K562 (cell line): ENCODE measurements at regions not wholly inside any gene's neighbourhood (a gene's known extent, or its start where the extent isn't known, plus 50 kb on each side); places are given as distances from the start of the nearest gene placed in this dataset.

ENCODE experiments used
- ATAC-seq: fragments of 200-7000 bp; cut with Tn5 transposase; 3 replicates; pipeline ENCODE4 v1.9.1; 2020; ENCODE audit warnings: moderate library complexity
- BruUV-seq: library from RNA; stranded (reverse); fragments of 400-500 nt; replicated peaks from 2 replicates; lab custom pipeline; 2021; lab: Mats Ljungman, UMichigan
- CTCF ChIA-PET: fragments of 300-600 bp; formaldehyde crosslinking; extraction: SDS; loops from one replicate; lab custom pipeline; 2021; ENCODE audit warnings: low intra/inter-chr PET ratio; lab: Yijun Ruan, JAX
- POLR2A ChIA-PET: fragments of 300-600, 350-650 bp; sonication (Branson Sonifier 250); formaldehyde crosslinking; extraction: SDS; loops from one replicate; lab custom pipeline; 2021; ENCODE audit warnings: antibody characterized with exemption, inconsistent platforms; lab: Yijun Ruan, JAX
- DNase-seq, 4 experiments: peaks; one replicate each; pipeline versions ENCODE4 v3.0.0 to v3.0.0-alpha.2; 2011 to 2018; ENCODE audit warnings: low spot score in 3 of 4, mixed read lengths in 3 of 4; ENCODE audit errors: extremely low read depth in 1 of 4
- FAIRE-seq: peaks from 2 replicates; lab custom pipeline; 2011; peaks lifted over from hg19 to GRCh38; lab: Jason Lieb, UNC
- H2AFZ ChIP-seq: 2 replicates; pipeline ENCODE4 v1.6.0; 2011; ENCODE audit warnings: low read depth, low read length, control low read depth, inconsistent platforms
- H3K27ac ChIP-seq: fragments of 200-600 bp; 3 replicates; pipeline ENCODE4 v1.8.0; 2011; ENCODE audit warnings: low read depth, mild to moderate bottlenecking, control low read depth, inconsistent platforms, low read length, moderate library complexity, mixed read lengths; ENCODE audit errors: extremely low read depth
- H3K27me3 ChIP-seq, 2 experiments: fragments of 300-600 bp in 1 of 2; 2 replicates in 1 of 2; 3 replicates in 1 of 2; pipeline versions ENCODE4 v1.6.0 to v1.8.0; 2011; ENCODE audit warnings: inconsistent platforms in 2 of 2, low read length in 2 of 2, mild to moderate bottlenecking in 1 of 2, mixed read lengths in 1 of 2, moderate library complexity in 1 of 2; ENCODE audit not compliant: control insufficient read depth in 2 of 2, insufficient read depth in 2 of 2
- H3K36me3 ChIP-seq: fragments of 300-600 bp; 3 replicates; pipeline ENCODE4 v1.8.0; 2011; ENCODE audit warnings: mild to moderate bottlenecking, low read length, inconsistent platforms; ENCODE audit not compliant: control insufficient read depth, insufficient read depth
- H3K4me1 ChIP-seq, 2 experiments: fragments of 200-600 bp in 1 of 2; replicated peaks in 1 of 2; 2 replicates in 1 of 2; 3 replicates in 1 of 2; pipeline versions ENCODE4 v1.5.1 to v1.8.0; 2011; ENCODE audit warnings: inconsistent platforms in 2 of 2, low read length in 2 of 2, mild to moderate bottlenecking in 1 of 2, mixed read lengths in 1 of 2, moderate library complexity in 1 of 2; ENCODE audit not compliant: control insufficient read depth in 2 of 2, insufficient read depth in 2 of 2
- H3K4me2 ChIP-seq: 2 replicates; pipeline ENCODE4 v1.6.1; 2011; ENCODE audit warnings: low read length, control low read depth, inconsistent platforms, mixed read lengths; ENCODE audit not compliant: insufficient read depth
- H3K4me3 ChIP-seq: fragments of 200-600 bp; sonication (generic), shearing (Covaris generic); 2 replicates; pipeline ENCODE4 v1.5.1; 2016; ENCODE audit warnings: control low read depth, inconsistent platforms
- H3K79me2 ChIP-seq: fragments of 200-600 bp; 3 replicates; pipeline ENCODE4 v1.8.0; 2011; ENCODE audit warnings: low read length, inconsistent platforms; ENCODE audit not compliant: control insufficient read depth, insufficient read depth
- H3K9ac ChIP-seq, 2 experiments: 2 replicates each; pipeline versions ENCODE4 v1.6.0 to v1.6.1; 2011; ENCODE audit warnings: low read depth in 2 of 2, low read length in 2 of 2, control low read depth in 1 of 2, inconsistent platforms in 1 of 2, mild to moderate bottlenecking in 1 of 2, mixed read lengths in 1 of 2; ENCODE audit not compliant: insufficient read depth in 1 of 2
- H3K9me1 ChIP-seq: one replicate; pipeline ENCODE4 v1.6.0; 2011; ENCODE audit warnings: inconsistent platforms, mild to moderate bottlenecking, low read length, moderate library complexity; ENCODE audit not compliant: control insufficient read depth, insufficient read depth
- H3K9me3 ChIP-seq: replicated peaks from 2 replicates; pipeline ENCODE4 v1.5.1; 2011; ENCODE audit warnings: low read depth, low read length, inconsistent platforms; ENCODE audit not compliant: control insufficient read depth, insufficient read depth
- H4K20me1 ChIP-seq: replicated peaks from 2 replicates; pipeline ENCODE4 v1.6.1; 2011; ENCODE audit warnings: low read length, inconsistent platforms, mixed read lengths; ENCODE audit not compliant: control insufficient read depth, insufficient read depth
- CHD1 ChIP-seq: fragments of 200-600 bp; sonication (generic); IDR thresholded peaks from one replicate; pipeline ENCODE4 v1.6.1; 2012; ENCODE audit warnings: mild to moderate bottlenecking, moderate library complexity, low read length, inconsistent platforms
- EP300 ChIP-seq: IDR thresholded peaks from 2 replicates; pipeline ENCODE4 v1.6.1; 2012; ENCODE audit warnings: low read length, improper control_type of control experiment
- ESRRA ChIP-seq: fragments of 450-650 bp; IDR thresholded peaks from 2 replicates; pipeline ENCODE4 v1.6.1; 2014; ENCODE audit warnings: low read depth, mild to moderate bottlenecking, moderate library complexity, borderline replicate concordance
- FOSL1 ChIP-seq: fragments of 200-800 bp; sonication (Bioruptor generic); conservative IDR thresholded peaks from 2 replicates; pipeline ENCODE4 v1.6.1; 2016; ENCODE audit warnings: missing genetic modification characterization, missing compliant biosample characterization
- HDGF ChIP-seq: fragments of 450-650 bp; IDR thresholded peaks from 2 replicates; pipeline ENCODE4 v1.6.1; 2016
- SOX6 ChIP-seq: fragments of 450-650 bp; IDR thresholded peaks from 2 replicates; pipeline ENCODE4 v1.6.1; 2014; ENCODE audit warnings: mild to moderate bottlenecking
- STAT5B ChIP-seq: fragments of 250-450 bp; sonication (Bioruptor Pico); IDR thresholded peaks from 2 replicates; pipeline ENCODE4 v1.8.0; 2021; ENCODE audit warnings: mild to moderate bottlenecking, inconsistent platforms
- ZNF311 ChIP-seq: fragments of 250-450 bp; sonication (Bioruptor Pico); IDR thresholded peaks from 2 replicates; pipeline ENCODE4 v1.4.0; 2020; ENCODE audit warnings: mild to moderate bottlenecking, moderate library complexity
- WGBS: fragments of 100-300 bp; shearing (Covaris generic); methylation state at CpG from one replicate; pipeline ENCODE4 v1.1.6; 2016; ENCODE audit warnings: low coverage, mixed read lengths; ENCODE audit not compliant: insufficient coverage; ENCODE audit errors: missing lambda C conversion rate; 5-methylcytosine and 5-hydroxymethylcytosine counted together
- in situ Hi-C: fragments of 300-500 bp; cut with MboI; formaldehyde crosslinking; loops from 4 replicates; pipeline ENCODE4 v1.15.0; 2018; ENCODE audit warnings: inconsistent platforms, mixed read lengths
- intact Hi-C: fragments of 100-400 bp; cut with micrococcal nuclease; formaldehyde crosslinking; loops from 2 replicates; pipeline ENCODE4 v1.14.2; 2022

GRCh38 chr13:53105477-53105876 lies 76.9 kb downstream of the OLFM4 start:
- 0% methylated on average over 3 of the region's 3 CpGs for WGBS
- intact Hi-C loops: no loop called here
- FAIRE-seq (no peak), ATAC-seq (no peak), DNase-seq (no peak)
- no TSS peak for BruUV-seq
- no peak overlapping the region for H3K4me3 ChIP-seq
- H3K4me1 ChIP-seq: no peaks in the 10 kb centered on the region
- H3K9me3 ChIP-seq: no peaks in the 10 kb centered on the region
- no peaks in the 10 kb centered on the region for H3K79me2 ChIP-seq
- no peak overlapping the region for H2AFZ ChIP-seq
- in situ Hi-C loops: no loop called here
- H3K9ac ChIP-seq: no peak overlapping the region
- ChIA-PET POLR2A (no interaction called here), CTCF (no interaction called here)
- no peaks in the 10 kb centered on the region for H4K20me1 ChIP-seq
- H3K36me3 ChIP-seq: no peaks in the 10 kb centered on the region
- H3K27ac ChIP-seq: no peak overlapping the region
- H3K9me1 ChIP-seq: no peaks in the 10 kb centered on the region
- no peaks in the 10 kb centered on the region for H3K27me3 ChIP-seq
- H3K4me2 ChIP-seq: no peak overlapping the region
- TF ChIP-seq ZNF311 (CRISPR knock-in tag): no peak
- TF ChIP-seq EP300: no peak
- TF ChIP-seq STAT5B (CRISPR knock-in tag): no peak
- no peak for TF ChIP-seq SOX6
- TF ChIP-seq HDGF: no peak

GRCh38 chr13:53105890-53106289 lies 77.3 kb downstream of the OLFM4 start:
- BruUV-seq: no TSS peak
- Histone ChIP-seq H2AFZ (no peak overlapping the region), H3K4me2 (no peak overlapping the region), H3K4me1 (no peaks in the 10 kb centered on the region), H3K9me3 (no peaks in the 10 kb centered on the region), H3K9ac (no peak overlapping the region), H3K9me1 (no peaks in the 10 kb centered on the region), H3K27me3 (no peaks in the 10 kb centered on the region), H3K36me3 (no peaks in the 10 kb centered on the region), H4K20me1 (no peaks in the 10 kb centered on the region), H3K79me2 (no peaks in the 10 kb centered on the region), H3K27ac (no peak overlapping the region), H3K4me3 (no peak overlapping the region)
- ChIA-PET CTCF (no interaction called here), POLR2A (interaction anchor here (0.7 kb wide), 1 partner anchor 65 kb away, joined by 3 read pairs; no protein-coding TSS in a partner anchor)
- TF ChIP-seq CHD1 (no peak), FOSL1 (tag) (no peak), ESRRA (no peak)
- in situ Hi-C loops (no loop called here), intact Hi-C loops (no loop called here)
- FAIRE-seq (no peak), DNase-seq (no peak), ATAC-seq (no peak)
- 0% methylated on average over 3 of the region's 3 CpGs for WGBS
